Adrenal gland (tissue), 5 donors: ENCODE measurements at regions not wholly inside any gene's neighbourhood (a gene's known extent, or its start where the extent isn't known, plus 50 kb on each side); places are given as distances from the start of the nearest gene placed in this dataset.

Experiments used
- POLR2A ChIP-seq, 2 donors: fragments of 450-650 bp; IDR thresholded peaks; one replicate each; pipeline ENCODE4 v1.6.1; 2017; ENCODE audit warnings: antibody characterized with exemption in 2 of 2, mild to moderate bottlenecking in 2 of 2, moderate library complexity in 1 of 2
- TF ChIP-seq, protein P1 (sequence below), 6 experiments: fragments of 450-650 bp in 4 of 6; fragments of 200-600 bp in 2 of 6; sonication (generic) in 1 of 6; IDR thresholded peaks; 1 replicate in 5 of 6; 2 replicates in 1 of 6; pipeline versions ENCODE4 v1.5.1 to v1.8.0; 2016 to 2021; ENCODE audit warnings: antibody characterized with exemption in 6 of 6, mild to moderate bottlenecking in 2 of 6, moderate library complexity in 1 of 6
- donor health status: DM: no; HTN: no; CAD: no.

DNA sequence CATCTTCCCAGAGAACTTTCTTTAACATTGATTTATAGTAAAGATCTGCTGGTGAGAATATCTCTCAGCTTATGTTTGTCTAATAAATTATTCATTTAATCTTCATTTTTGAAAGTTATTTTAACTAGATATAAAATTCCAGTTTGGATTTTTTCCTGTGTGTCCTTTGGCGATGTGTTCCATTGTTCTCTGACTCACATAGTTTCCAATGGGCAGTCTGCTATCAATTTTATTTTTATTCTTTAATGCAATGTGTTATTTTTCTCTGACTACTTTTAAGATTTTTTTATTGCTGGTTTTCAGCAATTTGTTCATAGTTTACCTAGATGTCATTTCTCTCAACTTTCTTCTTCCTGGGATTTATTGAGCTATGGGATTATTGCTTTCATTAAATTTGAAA, 325.2 kb upstream of the POGK start:
- TF ChIP-seq, protein P1, sequence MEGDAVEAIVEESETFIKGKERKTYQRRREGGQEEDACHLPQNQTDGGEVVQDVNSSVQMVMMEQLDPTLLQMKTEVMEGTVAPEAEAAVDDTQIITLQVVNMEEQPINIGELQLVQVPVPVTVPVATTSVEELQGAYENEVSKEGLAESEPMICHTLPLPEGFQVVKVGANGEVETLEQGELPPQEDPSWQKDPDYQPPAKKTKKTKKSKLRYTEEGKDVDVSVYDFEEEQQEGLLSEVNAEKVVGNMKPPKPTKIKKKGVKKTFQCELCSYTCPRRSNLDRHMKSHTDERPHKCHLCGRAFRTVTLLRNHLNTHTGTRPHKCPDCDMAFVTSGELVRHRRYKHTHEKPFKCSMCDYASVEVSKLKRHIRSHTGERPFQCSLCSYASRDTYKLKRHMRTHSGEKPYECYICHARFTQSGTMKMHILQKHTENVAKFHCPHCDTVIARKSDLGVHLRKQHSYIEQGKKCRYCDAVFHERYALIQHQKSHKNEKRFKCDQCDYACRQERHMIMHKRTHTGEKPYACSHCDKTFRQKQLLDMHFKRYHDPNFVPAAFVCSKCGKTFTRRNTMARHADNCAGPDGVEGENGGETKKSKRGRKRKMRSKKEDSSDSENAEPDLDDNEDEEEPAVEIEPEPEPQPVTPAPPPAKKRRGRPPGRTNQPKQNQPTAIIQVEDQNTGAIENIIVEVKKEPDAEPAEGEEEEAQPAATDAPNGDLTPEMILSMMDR (IDR thresholded peaks at IDR 0.05), result no peak
- TF ChIP-seq POLR2A (IDR thresholded peaks at IDR 0.05), result no peak
